Small intestine (tissue), 7 donors: ENCODE measurements at regions not wholly inside any gene's neighbourhood (a gene's known extent, or its start where the extent isn't known, plus 50 kb on each side); places are given as distances from the start of the nearest gene placed in this dataset.

Experiments
- DNase-seq, 2 donors: peaks; one replicate each; pipeline versions ENCODE4 v3.0.0 to v3.0.0-alpha.2; 2013
- FAIRE-seq: peaks from 2 replicates; lab custom pipeline; 2012; peaks lifted over from hg19 to GRCh38; lab: Jason Lieb, UNC
- H3K27ac ChIP-seq, 3 donors: one replicate each; pipeline ENCODE4 v1.5.1; 2013; ENCODE audit warnings: low read length in 2 of 3, mild to moderate bottlenecking in 2 of 3, control low read depth in 1 of 3, inconsistent platforms in 1 of 3, low read depth in 1 of 3, moderate library complexity in 1 of 3
- H3K27me3 ChIP-seq, 3 donors: one replicate each; pipeline ENCODE4 v1.6.1; 2013; ENCODE audit warnings: low read length in 3 of 3, inconsistent platforms in 1 of 3; ENCODE audit not compliant: control insufficient read depth in 3 of 3, insufficient read depth in 3 of 3
- H3K36me3 ChIP-seq, 3 donors: one replicate each; pipeline ENCODE4 v1.6.1; 2013; ENCODE audit warnings: low read length in 3 of 3, inconsistent platforms in 1 of 3, low read depth in 1 of 3, mild to moderate bottlenecking in 1 of 3, moderate library complexity in 1 of 3; ENCODE audit not compliant: control insufficient read depth in 3 of 3, insufficient read depth in 2 of 3
- H3K4me1 ChIP-seq, 3 donors: one replicate each; pipeline ENCODE4 v1.6.1; 2013; ENCODE audit warnings: low read length in 2 of 3, inconsistent platforms in 1 of 3, low read depth in 1 of 3, mild to moderate bottlenecking in 1 of 3, moderate library complexity in 1 of 3; ENCODE audit not compliant: control insufficient read depth in 3 of 3, insufficient read depth in 2 of 3
- H3K4me3 ChIP-seq, 3 donors: one replicate each; pipeline ENCODE4 v1.5.1; 2013; ENCODE audit warnings: low read length in 3 of 3, control low read depth in 1 of 3, inconsistent platforms in 1 of 3, low read depth in 1 of 3, mild to moderate bottlenecking in 1 of 3, moderate library complexity in 1 of 3
- H3K9me3 ChIP-seq, 2 donors: one replicate each; pipeline ENCODE4 v1.6.1; 2013; ENCODE audit warnings: low read depth in 1 of 2, low read length in 1 of 2; ENCODE audit not compliant: control insufficient read depth in 2 of 2, insufficient read depth in 1 of 2
- WGBS, 3 donors: extraction: QIAGEN DNeasy Blood & Tissue Kit; methylation state at CpG; one replicate each; pipeline ENCODE4 v1.1.7; 2013; 5-methylcytosine and 5-hydroxymethylcytosine counted together
- donor health status: healthy with polysubstance abuse.
- donor health status: control.
- donor health status: control.
- donor health status: Bipolar disorder and iron deficiency.
- donor health status: healthy.

DNA sequence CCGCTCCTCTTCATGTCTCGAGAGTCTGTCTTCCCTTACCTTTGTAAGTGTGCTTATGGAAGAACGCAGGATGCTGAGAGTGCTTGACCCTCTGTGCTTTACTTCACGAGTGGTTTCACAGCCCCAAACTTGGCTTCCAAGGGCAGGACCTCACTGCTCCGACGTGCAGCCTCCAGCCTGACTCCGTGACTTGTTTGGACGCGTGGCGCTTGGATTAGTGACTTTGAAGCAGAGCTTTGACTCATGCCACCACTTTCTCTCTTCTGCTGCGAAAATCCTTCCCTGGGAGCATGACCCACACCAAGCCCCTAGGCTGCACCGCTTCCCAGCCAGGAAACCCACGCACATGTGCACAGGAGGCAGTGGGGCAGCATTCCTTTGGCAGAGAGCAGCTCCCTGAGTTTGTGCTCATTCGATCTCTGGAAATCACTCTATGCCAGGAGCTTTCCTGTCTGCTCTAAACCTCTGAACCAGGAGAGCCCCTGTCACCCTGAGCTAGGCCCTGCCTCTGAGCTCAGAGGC lies 207.8 kb upstream of the HS6ST1 start:
- FAIRE-seq: no peak
- DNase-seq: no peak
- no peaks in the 10 kb centered on the region for H3K9me3 ChIP-seq
- H3K36me3 ChIP-seq: no peaks in the 10 kb centered on the region
- H3K27me3 ChIP-seq: no peaks in the 10 kb centered on the region
- no peak overlapping the region for H3K27ac ChIP-seq
- no peak overlapping the region for H3K4me3 ChIP-seq
- no peaks in the 10 kb centered on the region for H3K4me1 ChIP-seq
- WGBS, 3 donors: 90 to 92% (median 90%) methylated on average over 14 of the region's 14 CpGs

DNA sequence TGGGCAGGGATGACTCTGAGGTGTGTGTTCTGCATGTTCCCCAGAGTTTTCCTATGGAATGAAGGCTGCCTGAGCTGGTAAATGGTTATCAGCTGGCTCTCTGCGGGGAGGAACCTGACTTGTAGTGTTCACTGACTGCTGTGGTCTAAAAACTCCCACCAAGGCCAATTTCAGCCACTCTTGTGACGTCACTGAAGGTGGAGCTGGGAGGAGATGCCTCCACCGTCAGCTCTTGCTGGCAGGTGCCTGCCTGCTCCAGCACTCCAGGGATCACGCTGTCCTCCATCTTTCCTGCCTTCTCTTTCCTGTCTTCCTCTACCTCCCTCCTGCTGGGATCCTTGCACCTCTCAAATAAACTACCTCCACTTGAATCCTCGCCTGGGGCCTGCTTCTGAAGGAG lies 209.5 kb upstream of the HS6ST1 start:
- no peak overlapping the region for H3K27ac ChIP-seq
- H3K4me3 ChIP-seq: no peak overlapping the region
- H3K27me3 ChIP-seq: no peaks in the 10 kb centered on the region
- H3K36me3 ChIP-seq: no peaks in the 10 kb centered on the region
- no peaks in the 10 kb centered on the region for H3K9me3 ChIP-seq
- FAIRE-seq (no peak), DNase-seq (no peak)
- no peaks in the 10 kb centered on the region for H3K4me1 ChIP-seq
- WGBS, 3 donors: 71 to 90% (median 71%) methylated on average over 5 of the region's 5 CpGs

DNA sequence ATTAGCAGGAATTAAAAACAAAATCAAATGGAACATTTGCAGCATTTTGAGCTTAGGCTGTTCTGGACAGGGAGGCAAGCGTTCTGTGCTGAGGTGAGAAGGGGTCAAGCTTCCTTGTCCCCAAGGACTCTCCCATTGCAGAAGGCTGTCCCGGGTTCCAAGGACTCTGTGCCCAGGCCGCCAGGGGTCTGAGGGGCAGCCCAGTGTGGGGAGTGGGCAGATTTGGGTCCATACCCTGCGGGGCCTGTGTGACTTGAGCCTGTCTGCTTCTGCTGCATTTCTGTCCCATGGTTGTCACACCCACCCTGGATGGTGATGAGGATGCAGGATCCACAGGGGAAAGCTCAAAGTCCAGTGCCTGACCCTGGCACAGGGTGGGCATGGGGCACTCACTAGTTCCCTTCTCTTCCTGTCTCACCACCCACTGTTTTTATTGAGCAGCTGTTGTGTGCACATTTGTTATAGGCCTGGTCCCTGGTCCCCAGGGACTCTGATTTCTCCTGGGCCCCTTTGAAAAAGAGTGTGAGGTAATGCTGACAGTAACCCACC lies 211.4 kb upstream of the HS6ST1 start:
- no peak for FAIRE-seq
- 83 to 92% (median 89%) methylated on average over 4 of the region's 4 CpGs for WGBS, 3 donors
- no peaks in the 10 kb centered on the region for H3K36me3 ChIP-seq

DNA sequence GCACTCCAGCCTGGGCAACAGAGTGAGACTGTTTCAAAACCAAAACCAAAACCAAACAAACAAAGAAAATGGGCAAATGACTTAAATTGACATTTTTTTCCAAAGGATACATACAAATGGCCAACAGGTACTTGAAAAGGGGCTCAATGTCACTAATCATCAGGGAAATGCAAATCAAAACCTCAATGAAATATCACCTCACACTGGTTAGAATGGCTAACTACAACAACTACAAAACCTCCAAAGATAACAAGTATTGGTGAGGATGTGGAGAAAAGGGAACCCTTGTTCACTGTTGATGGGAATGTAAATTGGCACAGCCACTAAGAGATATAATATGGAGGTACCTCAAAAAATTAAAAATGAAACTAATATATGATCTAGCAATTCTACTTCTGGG lies 213.2 kb upstream of the HS6ST1 start:
- FAIRE-seq (no peak), DNase-seq (no peak)
- Histone ChIP-seq H3K4me3 (no peak overlapping the region), H3K27me3 (no peaks in the 10 kb centered on the region), H3K9me3 (no peaks in the 10 kb centered on the region), H3K27ac (no peak overlapping the region), H3K4me1 (no peaks in the 10 kb centered on the region), H3K36me3 (no peaks in the 10 kb centered on the region)

More for the DNA sequence above, 211.4 kb upstream of the HS6ST1 start:
- Histone ChIP-seq H3K27ac (no peak overlapping the region), H3K4me3 (no peak overlapping the region), H3K9me3 (no peaks in the 10 kb centered on the region), H3K4me1 (no peaks in the 10 kb centered on the region), H3K27me3 (no peaks in the 10 kb centered on the region)
- no peak for DNase-seq

DNA sequence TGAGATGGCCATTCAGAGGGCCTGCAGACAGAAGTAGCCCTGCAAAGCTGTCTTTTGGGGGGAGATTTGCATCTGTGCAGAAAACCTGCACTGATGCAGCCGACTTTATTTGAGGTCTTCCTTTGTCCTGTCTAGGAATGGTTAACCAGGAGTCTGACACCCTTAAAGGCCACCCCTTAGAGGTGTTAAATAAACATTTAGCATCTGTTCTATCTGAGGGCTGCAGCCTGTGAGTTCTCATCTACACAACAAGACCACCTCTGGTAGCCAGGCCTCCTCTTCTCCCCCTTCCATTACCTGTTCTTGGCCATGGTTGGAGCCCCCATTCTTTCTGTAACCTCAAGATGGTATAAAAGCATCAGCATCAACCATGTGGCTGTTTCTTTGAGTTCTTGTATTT lies 214.4 kb upstream of the HS6ST1 start:
- H3K4me1 ChIP-seq: no peaks in the 10 kb centered on the region
- H3K4me3 ChIP-seq: no peak overlapping the region
- 38 to 62% (median 43%) methylated on average over 1 of the region's 1 CpG for WGBS, 3 donors
- H3K27ac ChIP-seq: no peak overlapping the region
- H3K36me3 ChIP-seq: no peaks in the 10 kb centered on the region
- no peaks in the 10 kb centered on the region for H3K9me3 ChIP-seq
- H3K27me3 ChIP-seq: no peaks in the 10 kb centered on the region
- DNase-seq: no peak
- FAIRE-seq: no peak

DNA sequence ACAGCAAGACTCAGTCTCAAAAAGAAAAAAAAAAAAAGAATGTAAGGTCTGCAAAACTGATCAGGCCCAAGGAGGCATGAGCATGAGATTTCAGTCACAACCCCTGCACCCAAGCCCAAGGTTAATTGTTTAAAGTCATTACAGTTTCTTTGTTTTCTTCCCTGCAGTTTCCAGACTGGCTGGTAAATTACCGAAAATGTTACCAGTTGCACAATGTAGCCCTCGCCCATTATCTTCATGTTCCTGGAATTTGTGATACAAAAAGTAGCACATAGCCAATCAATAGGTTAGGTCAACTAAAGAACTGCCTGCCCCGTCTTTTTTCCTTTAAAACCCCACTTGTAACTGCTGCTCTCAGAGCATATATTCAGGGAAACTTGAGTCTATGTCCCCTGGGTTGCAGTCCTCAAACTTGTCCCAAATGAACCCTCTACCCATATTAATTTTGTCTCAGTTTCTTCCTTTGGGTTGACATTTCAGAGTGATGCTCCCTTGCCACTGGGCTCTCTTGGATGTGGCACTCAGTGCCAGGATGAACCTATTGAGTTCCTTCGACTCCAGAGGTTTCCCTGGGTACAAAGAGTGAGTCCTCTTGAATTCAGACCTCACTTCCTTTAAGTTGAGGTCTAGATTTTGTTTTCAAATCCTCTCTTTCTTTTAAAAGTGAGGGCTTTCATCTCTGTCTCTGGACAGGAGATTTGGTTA lies 216.2 kb upstream of the HS6ST1 start:
- no peaks in the 10 kb centered on the region for H3K27me3 ChIP-seq
- WGBS, 3 donors: 48 to 77% (median 62%) methylated on average over 4 of the region's 4 CpGs
- no peaks in the 10 kb centered on the region for H3K9me3 ChIP-seq
- H3K27ac ChIP-seq: no peak overlapping the region
- no peaks in the 10 kb centered on the region for H3K36me3 ChIP-seq
- no peak overlapping the region for H3K4me3 ChIP-seq
- FAIRE-seq (no peak), DNase-seq (no peak)
- H3K4me1 ChIP-seq: no peaks in the 10 kb centered on the region

DNA sequence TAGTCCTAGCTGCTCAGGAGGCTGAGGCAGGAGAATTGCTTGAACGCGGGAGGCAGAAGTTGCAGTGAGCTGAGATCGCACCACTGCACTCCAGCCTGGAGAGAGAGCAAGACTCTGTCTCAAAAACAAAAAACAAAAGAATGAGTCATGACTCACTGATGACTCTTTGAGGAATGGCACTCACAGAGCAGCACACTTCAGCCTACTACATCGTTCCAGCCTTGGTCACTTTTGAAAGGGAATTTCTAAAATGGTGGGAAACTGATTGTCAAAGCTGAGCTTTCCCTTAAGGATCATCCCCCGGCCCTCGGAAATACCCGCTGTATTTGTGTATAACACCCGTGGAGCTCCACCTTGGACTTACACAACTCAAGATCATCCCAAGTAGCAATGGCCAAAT lies 217.3 kb upstream of the HS6ST1 start:
- Histone ChIP-seq H3K36me3 (no peaks in the 10 kb centered on the region), H3K27me3 (no peaks in the 10 kb centered on the region), H3K27ac (no peak overlapping the region), H3K4me1 (no peaks in the 10 kb centered on the region), H3K4me3 (no peak overlapping the region), H3K9me3 (no peaks in the 10 kb centered on the region)
- FAIRE-seq (no peak), DNase-seq (no peak)
- WGBS, 3 donors: 86 to 91% (median 89%) methylated on average over 8 of the region's 8 CpGs

DNA sequence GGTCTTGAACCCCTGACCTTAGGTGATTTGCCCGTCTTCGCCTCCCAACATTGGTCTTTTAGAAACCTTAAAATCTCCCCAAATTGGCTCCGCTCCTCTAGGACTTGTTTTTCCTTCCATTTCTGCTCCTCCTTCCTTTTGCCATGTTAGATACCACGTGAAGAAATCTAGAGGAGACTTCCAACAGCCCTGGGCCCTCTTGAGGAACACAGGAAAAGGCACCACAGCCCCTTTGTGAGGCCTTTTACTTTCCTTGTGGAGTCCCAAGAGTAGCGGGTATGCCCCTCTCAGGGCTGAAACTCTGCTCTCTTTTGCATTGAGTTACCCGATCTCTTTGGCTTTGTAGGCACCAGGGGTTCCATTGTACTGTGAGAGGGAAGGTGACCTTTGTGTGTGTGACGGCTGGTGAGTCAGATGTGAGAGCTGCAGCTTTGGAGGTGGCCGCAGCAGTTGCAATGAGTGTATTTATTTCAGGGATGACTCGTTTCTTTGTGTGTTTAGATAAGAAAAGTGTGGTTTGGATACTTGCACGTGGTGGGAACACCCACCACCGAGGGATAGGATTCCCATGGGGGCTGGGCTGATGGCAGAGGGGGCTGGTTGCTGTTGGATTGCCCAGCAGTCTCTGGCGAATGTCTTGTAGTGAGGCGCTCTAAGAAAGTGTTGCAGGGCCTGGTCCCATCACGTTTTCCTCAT lies 218.4 kb upstream of the HS6ST1 start:
- FAIRE-seq (no peak), DNase-seq (peak in 1 of 2 donors; percentile 11)
- Histone ChIP-seq H3K9me3 (no peaks in the 10 kb centered on the region), H3K27ac (no peak overlapping the region), H3K36me3 (no peaks in the 10 kb centered on the region), H3K4me3 (no peak overlapping the region), H3K27me3 (no peaks in the 10 kb centered on the region), H3K4me1 (peaks cover 0 to 4% (median 0%) of the 10 kb centered on the region in 3 donors)
- WGBS, 3 donors: 62 to 69% (median 67%) methylated on average over 14 of the region's 14 CpGs
